SU-DHL-6 (cell line): ENCODE measurements at regions not wholly inside any gene's neighbourhood (a gene's known extent, or its start where the extent isn't known, plus 50 kb on each side); places are given as distances from the start of the nearest gene placed in this dataset.

Experiments
- H2AFZ ChIP-seq: fragments of 200-600 bp; sonication (generic); 2 replicates; pipeline ENCODE4 v1.6.1; 2014; ENCODE audit warnings: low read depth, mild to moderate bottlenecking, moderate library complexity, mixed read lengths, antibody characterized with exemption, low read length; ENCODE audit not compliant: severe bottlenecking
- H3F3A ChIP-seq: fragments of 200-600 bp; shearing (Covaris generic); 2 replicates; pipeline ENCODE4 v1.6.0; 2016; ENCODE audit warnings: antibody characterized with exemption, mild to moderate bottlenecking; ENCODE audit not compliant: insufficient read depth
- H3K27ac ChIP-seq: fragments of 200-600 bp; sonication (generic); 2 replicates; pipeline ENCODE4 v1.5.1; 2016; ENCODE audit warnings: low read depth, mild to moderate bottlenecking, low read length, moderate library complexity, mixed read lengths
- H3K27me3 ChIP-seq: fragments of 200-600 bp; sonication (generic), shearing (Covaris generic); 2 replicates; pipeline ENCODE4 v1.6.0; 2014; ENCODE audit warnings: mild to moderate bottlenecking, low read length
- H3K36me3 ChIP-seq: fragments of 200-600 bp; sonication (generic); 2 replicates; pipeline ENCODE4 v1.6.1; 2014; ENCODE audit warnings: mild to moderate bottlenecking, low read length, mixed read lengths
- H3K4me2 ChIP-seq: fragments of 300-600, 200-600 bp; shearing (Covaris generic), sonication (generic); 2 replicates; pipeline ENCODE4 v1.6.0; 2014; ENCODE audit warnings: low read length, low read depth, mild to moderate bottlenecking; ENCODE audit not compliant: poor library complexity, severe bottlenecking
- H3K4me3 ChIP-seq: fragments of 200-600 bp; sonication (generic); 2 replicates; pipeline ENCODE4 v1.5.1; 2014; ENCODE audit warnings: antibody characterized with exemption, low read length, mild to moderate bottlenecking, mixed read lengths; ENCODE audit not compliant: insufficient read depth, poor library complexity, severe bottlenecking
- H3K79me2 ChIP-seq: fragments of 200-600 bp; sonication (generic); 2 replicates; pipeline ENCODE4 v1.6.1; 2014; ENCODE audit warnings: mild to moderate bottlenecking, low read length, moderate library complexity; ENCODE audit not compliant: insufficient read depth
- H3K9ac ChIP-seq: fragments of 200-600 bp; sonication (generic); 2 replicates; pipeline ENCODE4 v1.7.0; 2014; ENCODE audit warnings: mild to moderate bottlenecking, low read length
- H3K9me2 ChIP-seq: fragments of 200-600 bp; sonication (generic); replicated peaks from 2 replicates; pipeline ENCODE4 v1.6.1; 2014; ENCODE audit warnings: low read length; ENCODE audit not compliant: insufficient read depth
- H3K9me3 ChIP-seq: fragments of 200-600 bp; sonication (generic); 2 replicates; pipeline ENCODE4 v1.6.1; 2014; ENCODE audit warnings: low read length, mixed read lengths; ENCODE audit not compliant: insufficient read depth
- H4K20me1 ChIP-seq: fragments of 200-600 bp; sonication (generic); 2 replicates; pipeline ENCODE4 v1.6.1; 2014; ENCODE audit warnings: low read depth, mild to moderate bottlenecking, antibody characterized with exemption, low read length, moderate library complexity, mixed read lengths
- CTCF ChIP-seq: fragments of 200-600 bp; sonication (generic); IDR thresholded peaks from one replicate; pipeline ENCODE4 v1.5.1; 2017; ENCODE audit warnings: antibody characterized with exemption, mild to moderate bottlenecking, low read length, moderate library complexity; ENCODE audit not compliant: insufficient read depth, poor library complexity, severe bottlenecking
- EZH2phosphoT487 ChIP-seq: fragments of 200-600 bp; sonication (generic), shearing (Covaris generic); conservative IDR thresholded peaks from 2 replicates; pipeline ENCODE4 v1.6.1; 2018; ENCODE audit warnings: mild to moderate bottlenecking, antibody characterized with exemption, low read length, moderate library complexity, mixed read lengths

- no peak for TF ChIP-seq CTCF
- TF ChIP-seq EZH2phosphoT487 = no peak
- H2AFZ ChIP-seq = no peak overlapping the region
- no peak overlapping the region for H3K4me2 ChIP-seq
- no peak overlapping the region for H3K4me3 ChIP-seq
- no peaks in the 10 kb centered on the region for H3K79me2 ChIP-seq
- no peaks in the 10 kb centered on the region for H3K36me3 ChIP-seq
- no peaks in the 10 kb centered on the region for H4K20me1 ChIP-seq
- no peak overlapping the region for H3K9ac ChIP-seq
- H3K9me2 ChIP-seq = no peaks in the 10 kb centered on the region
- no peak overlapping the region for H3K27ac ChIP-seq
- H3F3A ChIP-seq = no peaks in the 10 kb centered on the region
- H3K9me3 ChIP-seq = no peaks in the 10 kb centered on the region
- no peaks in the 10 kb centered on the region for H3K27me3 ChIP-seq
Measured at GRCh38 chr13:81247711-81248110, 906.8 kb upstream of the SPRY2 start.

GRCh38 chr13:81246556-81246955, 905.6 kb upstream of the SPRY2 start:
- no peaks in the 10 kb centered on the region for H3K27me3 ChIP-seq
- no peaks in the 10 kb centered on the region for H3K79me2 ChIP-seq
- peak overlapping the region; percentile 57 for H2AFZ ChIP-seq
- no peaks in the 10 kb centered on the region for H3K36me3 ChIP-seq
- no peaks in the 10 kb centered on the region for H4K20me1 ChIP-seq
- H3K27ac ChIP-seq = no peak overlapping the region
- no peaks in the 10 kb centered on the region for H3K9me2 ChIP-seq
- no peaks in the 10 kb centered on the region for H3K9me3 ChIP-seq
- no peak overlapping the region for H3K4me3 ChIP-seq
- H3K9ac ChIP-seq = no peak overlapping the region
- no peak overlapping the region for H3K4me2 ChIP-seq
- TF ChIP-seq EZH2phosphoT487 (no peak), CTCF (no peak)
- no peaks in the 10 kb centered on the region for H3F3A ChIP-seq

GRCh38 chr13:81244011-81244410, 903.1 kb upstream of the SPRY2 start:
- H3K36me3 ChIP-seq = no peaks in the 10 kb centered on the region
- no peak overlapping the region for H3K27ac ChIP-seq
- no peaks in the 10 kb centered on the region for H3K9me3 ChIP-seq
- no peaks in the 10 kb centered on the region for H3F3A ChIP-seq
- no peak overlapping the region for H3K4me2 ChIP-seq
- H2AFZ ChIP-seq = no peak overlapping the region
- no peaks in the 10 kb centered on the region for H4K20me1 ChIP-seq
- H3K9me2 ChIP-seq = no peaks in the 10 kb centered on the region
- no peak overlapping the region for H3K4me3 ChIP-seq
- no peak overlapping the region for H3K9ac ChIP-seq
- TF ChIP-seq CTCF (no peak), EZH2phosphoT487 (no peak)
- H3K79me2 ChIP-seq = no peaks in the 10 kb centered on the region
- no peaks in the 10 kb centered on the region for H3K27me3 ChIP-seq
